Aorta (tissue), 5 donors: ENCODE measurements at regions not wholly inside any gene's neighbourhood (a gene's known extent, or its start where the extent isn't known, plus 50 kb on each side); places are given as distances from the start of the nearest gene placed in this dataset.

ENCODE experiments used
- ATAC-seq: fragments of 200-7000 bp; cut with Tn5 transposase; one replicate; pipeline ENCODE4 v1.9.1; 2022; ENCODE audit warnings: moderate library complexity; ENCODE audit not compliant: low FRiP score
- DNase-seq, 2 donors: peaks; one replicate each; pipeline ENCODE4 v3.0.0-alpha.2; 2020
- H3K27ac ChIP-seq, 2 donors: one replicate each; pipeline ENCODE4 v1.5.1; 2013; ENCODE audit warnings: low read length in 2 of 2, mild to moderate bottlenecking in 2 of 2, moderate library complexity in 2 of 2, control low read depth in 1 of 2, inconsistent platforms in 1 of 2, low read depth in 1 of 2
- H3K27me3 ChIP-seq, 2 donors: one replicate each; pipeline ENCODE4 v1.6.1; 2013; ENCODE audit warnings: control low read depth in 1 of 2, low read length in 1 of 2, mild to moderate bottlenecking in 1 of 2, moderate library complexity in 1 of 2; ENCODE audit not compliant: insufficient read depth in 2 of 2, control insufficient read depth in 1 of 2
- H3K36me3 ChIP-seq, 2 donors: one replicate each; pipeline ENCODE4 v1.6.1; 2013; ENCODE audit warnings: control low read depth in 1 of 2, low read length in 1 of 2, mild to moderate bottlenecking in 1 of 2; ENCODE audit not compliant: insufficient read depth in 2 of 2, control insufficient read depth in 1 of 2
- H3K4me1 ChIP-seq, 2 donors: one replicate each; pipeline ENCODE4 v1.6.1; 2013; ENCODE audit warnings: low read length in 2 of 2, control low read depth in 1 of 2, mild to moderate bottlenecking in 1 of 2, moderate library complexity in 1 of 2; ENCODE audit not compliant: insufficient read depth in 2 of 2, control insufficient read depth in 1 of 2
- H3K4me3 ChIP-seq, 2 donors: one replicate each; pipeline ENCODE4 v1.5.1; 2013; ENCODE audit warnings: low read length in 2 of 2, control low read depth in 1 of 2, mild to moderate bottlenecking in 1 of 2
- H3K9me3 ChIP-seq: one replicate; pipeline ENCODE4 v1.6.1; 2013; ENCODE audit warnings: mild to moderate bottlenecking, low read length; ENCODE audit not compliant: control insufficient read depth
- WGBS, 2 donors: extraction: QIAGEN DNeasy Blood & Tissue Kit; methylation state at CpG; one replicate each; pipeline ENCODE4 v1.1.7; 2013; 5-methylcytosine and 5-hydroxymethylcytosine counted together
- intact Hi-C, 2 donors: fragments of 100-400 bp; cut with DNase I; formaldehyde crosslinking; loops; one replicate each; pipeline versions ENCODE4 v1.14.2 to v1.15.0; 2022
- donor health status: healthy with polysubstance abuse.
- donor health status: Bipolar disorder and iron deficiency.
- donor health status: DM: no; HTN: no; CAD: no.
- donor health status: DM: no; HTN: no; CAD: no.
- donor health status: DM: yes; HTN: yes; CAD: no.

DNA sequence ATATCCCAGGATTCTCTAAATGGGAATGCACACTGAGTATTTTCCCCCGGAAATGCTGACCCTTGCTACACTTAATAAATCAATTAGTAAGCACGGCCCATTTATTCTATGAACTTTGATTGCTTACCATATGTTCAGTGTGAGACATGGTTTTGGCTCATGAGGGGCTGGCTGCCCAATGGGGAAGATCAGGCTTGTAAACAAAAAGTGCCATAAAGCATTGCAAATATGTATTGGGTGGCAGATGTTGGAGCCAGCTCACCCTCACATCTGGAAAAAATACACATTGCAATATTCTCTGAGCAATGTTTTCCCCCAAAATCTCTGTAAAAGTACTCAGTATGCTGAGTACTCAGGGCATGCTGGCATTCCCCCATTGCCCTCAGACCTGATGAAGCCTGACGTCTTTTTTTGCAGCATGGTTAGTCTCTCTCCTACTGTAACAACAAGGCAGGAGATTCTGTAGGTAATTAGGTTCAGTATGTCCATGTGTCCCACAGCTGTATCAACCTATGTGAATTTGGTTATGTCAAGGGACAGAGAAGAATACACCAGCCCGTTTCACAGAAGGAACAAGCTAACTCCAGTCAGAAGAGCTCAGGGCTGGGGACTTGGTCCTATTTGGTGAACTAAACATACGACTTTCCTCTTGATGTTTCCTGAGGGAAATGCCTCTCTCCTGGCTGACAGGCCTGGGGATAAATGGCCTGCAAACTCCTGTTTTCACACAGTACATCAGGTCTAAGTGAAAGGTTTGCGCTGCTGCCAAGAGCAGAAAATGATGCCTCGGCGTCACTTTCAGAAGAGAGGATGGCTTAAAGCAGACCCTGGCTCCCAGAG, 202.4 kb downstream of the INSIG2 start:
- WGBS, 2 donors, result 15 to 33% methylated on average over 8 of the region's 8 CpGs
- DNase-seq (no peak), ATAC-seq (no peak)
- no peak overlapping the region for H3K27ac ChIP-seq
- intact Hi-C loops, result no loop called here
- no peak overlapping the region for H3K4me3 ChIP-seq
- H3K27me3 ChIP-seq, result peaks cover 0 to 3% of the 10 kb centered on the region in 2 donors
- no peaks in the 10 kb centered on the region for H3K4me1 ChIP-seq
- no peaks in the 10 kb centered on the region for H3K36me3 ChIP-seq
- H3K9me3 ChIP-seq, result peaks cover 2% of the 10 kb centered on the region

GRCh38 chr2:118279005-118279404, 190.7 kb downstream of the INSIG2 start:
- H3K36me3 ChIP-seq, result no peaks in the 10 kb centered on the region
- H3K4me1 ChIP-seq, result no peaks in the 10 kb centered on the region
- no peaks in the 10 kb centered on the region for H3K27me3 ChIP-seq
- DNase-seq, result no peak
- no peak overlapping the region for H3K27ac ChIP-seq
- no peaks in the 10 kb centered on the region for H3K9me3 ChIP-seq
- WGBS, 2 donors, result 31 to 32% methylated on average over 3 of the region's 3 CpGs
- H3K4me3 ChIP-seq, result no peak overlapping the region
- no peak for ATAC-seq
- intact Hi-C loops, result no loop called here

DNA sequence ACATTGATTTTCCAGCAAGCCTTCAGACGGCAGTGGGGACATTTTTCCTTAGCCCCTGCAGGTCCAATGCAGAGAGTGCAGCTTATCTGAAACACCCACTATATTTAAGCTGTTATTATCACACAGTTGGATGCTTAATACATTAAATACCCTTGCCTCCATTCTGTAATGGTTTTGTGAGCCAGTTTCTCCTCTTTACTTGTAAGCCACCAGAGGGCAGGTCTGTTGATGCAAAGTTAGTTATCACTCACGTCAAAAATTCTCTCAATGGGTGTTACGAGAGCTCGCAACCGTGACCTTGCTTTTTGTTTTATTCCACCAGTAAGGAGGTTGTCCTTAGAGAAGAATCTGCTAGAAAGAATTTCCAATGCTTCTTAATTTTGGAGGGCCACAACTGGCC, 189.8 kb downstream of the INSIG2 start:
- WGBS, 2 donors, result 75 to 80% methylated on average over 5 of the region's 5 CpGs
- no peaks in the 10 kb centered on the region for H3K9me3 ChIP-seq
- intact Hi-C loops, result no loop called here
- ATAC-seq (no peak), DNase-seq (no peak)
- H3K27ac ChIP-seq, result no peak overlapping the region
- H3K36me3 ChIP-seq, result no peaks in the 10 kb centered on the region
- no peak overlapping the region for H3K4me3 ChIP-seq
- no peaks in the 10 kb centered on the region for H3K4me1 ChIP-seq
- no peaks in the 10 kb centered on the region for H3K27me3 ChIP-seq

DNA sequence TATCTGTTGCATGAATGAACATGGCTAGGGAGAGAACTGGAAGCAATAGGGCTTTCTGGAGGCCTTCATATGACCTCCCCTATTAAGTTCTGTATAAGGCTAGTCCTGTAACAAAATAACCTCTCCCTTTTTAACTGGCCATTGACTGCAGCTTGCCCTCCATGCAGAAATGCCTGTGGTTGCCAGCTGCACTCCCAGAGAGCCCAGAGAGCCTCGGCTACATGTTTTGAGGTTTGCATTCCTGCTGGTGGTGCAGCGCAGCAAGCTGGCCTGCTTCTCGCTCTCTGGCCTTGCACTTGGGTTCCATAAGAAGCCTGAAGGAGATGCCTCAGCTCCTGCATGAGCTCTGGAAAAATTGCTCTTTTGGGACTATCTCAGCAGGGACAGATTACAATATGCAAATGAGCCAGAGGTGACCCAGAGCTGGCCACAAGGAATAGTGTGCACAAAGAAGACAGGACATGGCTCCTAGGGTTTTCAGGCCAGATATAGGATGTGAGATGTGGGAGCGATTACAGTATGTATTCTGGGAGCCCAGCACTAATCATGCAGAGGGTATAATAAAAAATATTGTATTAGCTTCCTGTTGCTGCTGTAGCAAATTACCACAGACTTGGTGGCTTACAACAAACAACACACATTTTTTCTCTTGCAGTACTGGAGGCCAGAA, 186.7 kb downstream of the INSIG2 start:
- Histone ChIP-seq H3K27me3 (no peaks in the 10 kb centered on the region), H3K4me3 (no peak overlapping the region), H3K4me1 (no peaks in the 10 kb centered on the region), H3K9me3 (no peaks in the 10 kb centered on the region), H3K36me3 (no peaks in the 10 kb centered on the region), H3K27ac (no peak overlapping the region)
- no peak for DNase-seq
- WGBS, 2 donors, result 68 to 74% methylated on average over 4 of the region's 4 CpGs
- intact Hi-C loops, result no loop called here
- ATAC-seq, result no peak

- no peak overlapping the region for H3K27ac ChIP-seq
- H3K27me3 ChIP-seq, result no peaks in the 10 kb centered on the region
- H3K36me3 ChIP-seq, result no peaks in the 10 kb centered on the region
- H3K4me3 ChIP-seq, result no peak overlapping the region
- intact Hi-C loops, result no loop called here
- no peak for ATAC-seq
- no peaks in the 10 kb centered on the region for H3K4me1 ChIP-seq
- H3K9me3 ChIP-seq, result no peaks in the 10 kb centered on the region
- WGBS, 2 donors, result 64 to 68% methylated on average over 5 of the region's 5 CpGs
- DNase-seq, result no peak
Measured at GRCh38 chr2:118272391-118272790, 184.1 kb downstream of the INSIG2 start.

DNA sequence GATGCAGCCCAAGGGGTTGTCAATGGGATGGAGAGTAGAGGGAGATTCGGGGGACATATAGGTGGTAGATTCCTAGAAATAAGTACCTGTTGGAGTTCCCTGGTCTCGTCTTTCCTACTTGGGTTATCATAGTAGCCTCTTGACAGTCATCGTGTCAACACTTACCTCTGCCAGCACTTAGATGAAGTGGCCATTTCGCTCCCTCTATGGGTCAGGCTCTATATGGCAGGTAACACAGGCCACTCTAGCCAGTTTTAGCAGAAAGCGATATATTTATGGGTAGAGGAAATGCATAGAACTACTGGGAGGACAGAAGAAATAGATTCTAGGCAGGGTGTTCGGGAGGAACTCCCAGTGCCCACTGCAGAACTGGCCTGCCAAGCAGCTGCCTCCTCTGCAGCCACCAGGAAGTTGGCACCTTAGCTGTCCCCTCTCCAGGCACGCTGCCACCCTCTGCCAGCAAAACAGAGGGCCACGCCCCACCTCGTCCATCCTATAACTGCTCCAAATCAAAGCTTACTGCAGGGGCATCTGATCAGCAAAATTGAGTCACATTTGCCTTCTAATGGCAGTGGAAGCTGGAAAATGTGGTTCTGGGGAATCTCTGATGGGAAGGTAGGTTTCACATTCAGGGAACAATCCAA, 181.3 kb downstream of the INSIG2 start:
- no peak for ATAC-seq
- no peak overlapping the region for H3K27ac ChIP-seq
- intact Hi-C loops, result no loop called here
- H3K27me3 ChIP-seq, result no peaks in the 10 kb centered on the region
- DNase-seq, result no peak
- no peak overlapping the region for H3K4me3 ChIP-seq
- no peaks in the 10 kb centered on the region for H3K4me1 ChIP-seq
- no peaks in the 10 kb centered on the region for H3K36me3 ChIP-seq
- no peaks in the 10 kb centered on the region for H3K9me3 ChIP-seq
- 76 to 80% methylated on average over 9 of the region's 9 CpGs for WGBS, 2 donors

DNA sequence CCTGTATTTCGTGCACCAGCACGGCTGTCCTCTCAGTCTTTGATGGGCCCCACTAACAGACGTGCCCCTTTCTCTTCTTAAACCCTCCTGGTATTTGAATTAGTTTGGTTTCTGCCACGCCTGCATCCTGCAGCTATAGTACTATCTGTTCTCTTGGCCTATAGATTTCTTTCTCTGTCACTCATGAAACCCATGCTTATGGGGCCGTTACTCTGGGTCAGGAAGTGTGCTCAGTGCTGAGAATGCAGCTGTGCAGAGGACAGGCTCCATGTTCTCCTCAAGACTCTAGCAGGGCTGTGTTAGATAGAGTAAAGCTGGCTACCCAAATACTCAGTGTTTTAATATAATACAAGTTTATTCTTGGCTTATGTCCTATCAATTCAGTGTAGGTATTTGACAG, 180.0 kb downstream of the INSIG2 start:
- ATAC-seq (no peak), DNase-seq (no peak)
- H3K9me3 ChIP-seq, result no peaks in the 10 kb centered on the region
- H3K27me3 ChIP-seq, result no peaks in the 10 kb centered on the region
- H3K36me3 ChIP-seq, result no peaks in the 10 kb centered on the region
- no peaks in the 10 kb centered on the region for H3K4me1 ChIP-seq
- WGBS, 2 donors, result 53 to 58% methylated on average over 5 of the region's 5 CpGs
- no peak overlapping the region for H3K4me3 ChIP-seq
- intact Hi-C loops, result no loop called here
- H3K27ac ChIP-seq, result no peak overlapping the region

DNA sequence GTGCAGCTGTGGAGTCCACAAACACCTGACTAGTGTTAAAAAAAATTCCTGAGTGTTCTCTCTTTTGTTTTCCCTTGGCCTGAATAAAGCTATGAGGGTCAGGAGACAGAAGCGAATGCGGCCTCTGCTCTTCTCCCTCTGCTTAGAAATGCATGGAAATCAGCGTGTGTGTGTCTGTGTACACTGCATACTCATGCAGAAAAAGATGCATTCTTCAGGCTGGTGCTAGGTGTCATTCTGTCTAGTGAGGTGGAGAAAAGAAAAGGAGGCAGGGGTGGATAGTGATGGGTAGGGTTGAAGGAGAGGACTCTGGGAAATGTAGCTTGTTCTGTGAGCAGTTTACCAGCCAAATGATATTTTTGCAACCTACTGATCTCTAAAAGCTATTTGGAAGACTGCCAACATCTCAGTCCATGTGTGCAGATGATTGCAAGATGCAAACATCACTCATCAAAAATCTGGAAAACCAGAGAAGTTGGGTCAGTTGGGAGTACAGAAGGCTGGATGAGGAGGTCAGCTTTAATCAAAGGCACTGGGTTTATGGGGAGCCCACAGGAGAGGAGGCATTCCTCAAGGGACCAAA, 177.7 kb downstream of the INSIG2 start:
- Histone ChIP-seq H3K4me3 (no peak overlapping the region), H3K36me3 (no peaks in the 10 kb centered on the region), H3K4me1 (no peaks in the 10 kb centered on the region), H3K9me3 (no peaks in the 10 kb centered on the region), H3K27me3 (no peaks in the 10 kb centered on the region), H3K27ac (no peak overlapping the region)
- WGBS, 2 donors, result 86% methylated on average over 3 of the region's 3 CpGs
- no peak for ATAC-seq
- no peak for DNase-seq
- intact Hi-C loops, result no loop called here
